Tibial nerve (tissue), 3 donors: ENCODE measurements at regions not wholly inside any gene's neighbourhood (a gene's known extent, or its start where the extent isn't known, plus 50 kb on each side); places are given as distances from the start of the nearest gene placed in this dataset.

Source experiments
- CTCF ChIP-seq, 5 experiments: fragments of 200-600 bp in 3 of 5; fragments of 450-650 bp in 2 of 5; sonication (generic) in 3 of 5; IDR thresholded peaks; one replicate each; pipeline ENCODE4 v1.5.1; 2016 to 2019; ENCODE audit warnings: antibody characterized with exemption in 5 of 5, mild to moderate bottlenecking in 3 of 5, moderate library complexity in 2 of 5
- POLR2A ChIP-seq, 2 donors: fragments of 450-650 bp; IDR thresholded peaks; one replicate each; pipeline ENCODE4 v1.6.1; 2017; ENCODE audit warnings: antibody characterized with exemption in 2 of 2, mild to moderate bottlenecking in 2 of 2, moderate library complexity in 2 of 2

DNA sequence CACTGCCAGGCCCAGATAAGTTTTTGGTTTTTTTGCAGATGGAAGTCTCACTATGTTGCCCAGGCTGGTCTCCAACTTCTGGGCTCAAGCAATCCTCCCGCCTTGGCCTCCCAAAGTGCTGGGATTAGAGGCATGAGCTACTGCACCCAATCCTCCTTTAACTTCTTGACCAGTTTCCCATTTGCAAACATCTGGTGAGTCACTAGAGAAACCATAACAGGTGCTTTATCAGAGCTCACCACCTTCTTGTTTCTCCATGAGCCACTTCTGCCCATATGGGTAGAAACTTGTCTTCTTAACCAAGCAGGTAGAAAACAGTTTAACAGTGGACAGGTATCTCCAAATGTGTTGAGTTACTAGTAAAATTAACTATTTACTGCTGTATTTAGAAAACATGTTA is 128.4 kb upstream of the AP1S2 start:
- TF ChIP-seq CTCF (IDR thresholded peaks at IDR 0.05) (no peak), POLR2A (IDR thresholded peaks at IDR 0.05) (no peak)
